HepG2 (cell line): ENCODE measurements at regions not wholly inside any gene's neighbourhood (a gene's known extent, or its start where the extent isn't known, plus 50 kb on each side); places are given as distances from the start of the nearest gene placed in this dataset.

Source experiments
- FOXJ3 ChIP-seq: sonication (generic); formaldehyde crosslinking; IDR thresholded peaks from 2 replicates; pipeline ENCODE4 v1.4.0; 2020; ENCODE audit warnings: missing genetic modification reagents, mild to moderate bottlenecking, borderline replicate concordance
- GABPA ChIP-seq, 2 experiments: IDR thresholded peaks; 2 replicates each; pipeline ENCODE4 v1.6.1; 2011 to 2016; ENCODE audit warnings: low read depth in 2 of 2, low read length in 1 of 2, missing biosample characterization in 1 of 2, missing genetic modification characterization in 1 of 2
- MAFG ChIP-seq: sonication (generic); formaldehyde crosslinking; IDR thresholded peaks from 2 replicates; pipeline ENCODE4 v1.5.1; 2020; ENCODE audit warnings: mild to moderate bottlenecking, missing genetic modification reagents
- NR2F1 ChIP-seq, 2 experiments: fragments of 450-650 bp in 1 of 2; formaldehyde crosslinking in 1 of 2; IDR thresholded peaks; 2 replicates each; pipeline versions ENCODE4 v1.5.0 to v1.6.1; 2016 to 2020; ENCODE audit warnings: mild to moderate bottlenecking in 1 of 2, missing compliant biosample characterization in 1 of 2, missing genetic modification reagents in 1 of 2, moderate library complexity in 1 of 2
- XRCC5 ChIP-seq: fragments of 200-400 bp; formaldehyde crosslinking; optimal IDR thresholded peaks from 2 replicates; pipeline ENCODE3; 2017; ENCODE audit warnings: mild to moderate bottlenecking, low read length
- ZNF274 ChIP-seq: sonication (generic); formaldehyde crosslinking; IDR thresholded peaks from 2 replicates; pipeline ENCODE4 v1.5.1; 2020; ENCODE audit warnings: mild to moderate bottlenecking, missing genetic modification reagents
- ZNF33B ChIP-seq: sonication (generic); formaldehyde crosslinking; IDR thresholded peaks from 2 replicates; pipeline ENCODE4 v1.5.1; 2020; ENCODE audit warnings: mild to moderate bottlenecking, missing genetic modification reagents
- ZNF737 ChIP-seq: sonication (generic); formaldehyde crosslinking; IDR thresholded peaks from 2 replicates; pipeline ENCODE4 v1.5.0; 2020; ENCODE audit warnings: missing genetic modification reagents, mild to moderate bottlenecking, borderline replicate concordance
- TF ChIP-seq, protein P1 (sequence below): sonication (generic); formaldehyde crosslinking; IDR thresholded peaks from 2 replicates; pipeline ENCODE4 v1.4.0; 2020; ENCODE audit warnings: missing genetic modification reagents
- TF ChIP-seq, protein P2 (sequence below): sonication (generic); formaldehyde crosslinking; IDR thresholded peaks from 2 replicates; pipeline ENCODE4 v1.8.0; 2022; ENCODE audit warnings: missing genetic modification reagents, mild to moderate bottlenecking, borderline replicate concordance
- TF ChIP-seq, protein P3 (sequence below): sonication (generic); formaldehyde crosslinking; IDR thresholded peaks from 2 replicates; pipeline ENCODE4 v1.5.0; 2020; ENCODE audit warnings: mild to moderate bottlenecking, missing genetic modification reagents, moderate library complexity
- TF ChIP-seq, protein P4 (sequence below): sonication (generic); formaldehyde crosslinking; conservative IDR thresholded peaks from 2 replicates; pipeline ENCODE4 v1.8.0; 2022; ENCODE audit warnings: missing genetic modification reagents
- TF ChIP-seq, protein P5 (sequence below): sonication (generic); formaldehyde crosslinking; IDR thresholded peaks from 2 replicates; pipeline ENCODE4 v1.4.0; 2020; ENCODE audit warnings: missing genetic modification reagents, borderline replicate concordance

GRCh38 chr2:155715705-155716104, 616.8 kb downstream of the NR4A2 start:
- TF ChIP-seq, protein P1, sequence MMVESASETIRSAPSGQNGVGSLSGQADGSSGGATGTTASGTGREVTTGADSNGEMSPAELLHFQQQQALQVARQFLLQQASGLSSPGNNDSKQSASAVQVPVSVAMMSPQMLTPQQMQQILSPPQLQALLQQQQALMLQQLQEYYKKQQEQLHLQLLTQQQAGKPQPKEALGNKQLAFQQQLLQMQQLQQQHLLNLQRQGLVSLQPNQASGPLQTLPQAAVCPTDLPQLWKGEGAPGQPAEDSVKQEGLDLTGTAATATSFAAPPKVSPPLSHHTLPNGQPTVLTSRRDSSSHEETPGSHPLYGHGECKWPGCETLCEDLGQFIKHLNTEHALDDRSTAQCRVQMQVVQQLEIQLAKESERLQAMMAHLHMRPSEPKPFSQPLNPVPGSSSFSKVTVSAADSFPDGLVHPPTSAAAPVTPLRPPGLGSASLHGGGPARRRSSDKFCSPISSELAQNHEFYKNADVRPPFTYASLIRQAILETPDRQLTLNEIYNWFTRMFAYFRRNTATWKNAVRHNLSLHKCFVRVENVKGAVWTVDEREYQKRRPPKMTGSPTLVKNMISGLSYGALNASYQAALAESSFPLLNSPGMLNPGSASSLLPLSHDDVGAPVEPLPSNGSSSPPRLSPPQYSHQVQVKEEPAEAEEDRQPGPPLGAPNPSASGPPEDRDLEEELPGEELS (CRISPR knock-in tag), result no peak
- TF ChIP-seq ZNF33B (CRISPR knock-in tag) (no peak), NR2F1 (CRISPR knock-in tag; IDR thresholded peaks at IDR 0.05) (no peak), XRCC5 (no peak), MAFG (no peak), GABPA (IDR thresholded peaks at IDR 0.05; ENCODE audit: low read depth, low read length) (no peak), GABPA (CRISPR knock-in tag; IDR thresholded peaks at IDR 0.05; ENCODE audit: low read depth) (no peak), FOXJ3 (CRISPR knock-in tag) (no peak), ZNF274 (CRISPR knock-in tag) (no peak), ZNF737 (CRISPR knock-in tag) (no peak)
- TF ChIP-seq, protein P2, sequence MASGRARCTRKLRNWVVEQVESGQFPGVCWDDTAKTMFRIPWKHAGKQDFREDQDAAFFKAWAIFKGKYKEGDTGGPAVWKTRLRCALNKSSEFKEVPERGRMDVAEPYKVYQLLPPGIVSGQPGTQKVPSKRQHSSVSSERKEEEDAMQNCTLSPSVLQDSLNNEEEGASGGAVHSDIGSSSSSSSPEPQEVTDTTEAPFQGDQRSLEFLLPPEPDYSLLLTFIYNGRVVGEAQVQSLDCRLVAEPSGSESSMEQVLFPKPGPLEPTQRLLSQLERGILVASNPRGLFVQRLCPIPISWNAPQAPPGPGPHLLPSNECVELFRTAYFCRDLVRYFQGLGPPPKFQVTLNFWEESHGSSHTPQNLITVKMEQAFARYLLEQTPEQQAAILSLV (CRISPR knock-in tag), result no peak
- TF ChIP-seq, protein P3, sequence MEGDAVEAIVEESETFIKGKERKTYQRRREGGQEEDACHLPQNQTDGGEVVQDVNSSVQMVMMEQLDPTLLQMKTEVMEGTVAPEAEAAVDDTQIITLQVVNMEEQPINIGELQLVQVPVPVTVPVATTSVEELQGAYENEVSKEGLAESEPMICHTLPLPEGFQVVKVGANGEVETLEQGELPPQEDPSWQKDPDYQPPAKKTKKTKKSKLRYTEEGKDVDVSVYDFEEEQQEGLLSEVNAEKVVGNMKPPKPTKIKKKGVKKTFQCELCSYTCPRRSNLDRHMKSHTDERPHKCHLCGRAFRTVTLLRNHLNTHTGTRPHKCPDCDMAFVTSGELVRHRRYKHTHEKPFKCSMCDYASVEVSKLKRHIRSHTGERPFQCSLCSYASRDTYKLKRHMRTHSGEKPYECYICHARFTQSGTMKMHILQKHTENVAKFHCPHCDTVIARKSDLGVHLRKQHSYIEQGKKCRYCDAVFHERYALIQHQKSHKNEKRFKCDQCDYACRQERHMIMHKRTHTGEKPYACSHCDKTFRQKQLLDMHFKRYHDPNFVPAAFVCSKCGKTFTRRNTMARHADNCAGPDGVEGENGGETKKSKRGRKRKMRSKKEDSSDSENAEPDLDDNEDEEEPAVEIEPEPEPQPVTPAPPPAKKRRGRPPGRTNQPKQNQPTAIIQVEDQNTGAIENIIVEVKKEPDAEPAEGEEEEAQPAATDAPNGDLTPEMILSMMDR (CRISPR knock-in tag), result no peak
- TF ChIP-seq, protein P4, sequence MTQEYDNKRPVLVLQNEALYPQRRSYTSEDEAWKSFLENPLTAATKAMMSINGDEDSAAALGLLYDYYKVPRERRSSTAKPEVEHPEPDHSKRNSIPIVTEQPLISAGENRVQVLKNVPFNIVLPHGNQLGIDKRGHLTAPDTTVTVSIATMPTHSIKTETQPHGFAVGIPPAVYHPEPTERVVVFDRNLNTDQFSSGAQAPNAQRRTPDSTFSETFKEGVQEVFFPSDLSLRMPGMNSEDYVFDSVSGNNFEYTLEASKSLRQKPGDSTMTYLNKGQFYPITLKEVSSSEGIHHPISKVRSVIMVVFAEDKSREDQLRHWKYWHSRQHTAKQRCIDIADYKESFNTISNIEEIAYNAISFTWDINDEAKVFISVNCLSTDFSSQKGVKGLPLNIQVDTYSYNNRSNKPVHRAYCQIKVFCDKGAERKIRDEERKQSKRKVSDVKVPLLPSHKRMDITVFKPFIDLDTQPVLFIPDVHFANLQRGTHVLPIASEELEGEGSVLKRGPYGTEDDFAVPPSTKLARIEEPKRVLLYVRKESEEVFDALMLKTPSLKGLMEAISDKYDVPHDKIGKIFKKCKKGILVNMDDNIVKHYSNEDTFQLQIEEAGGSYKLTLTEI, result no peak
- TF ChIP-seq, protein P5, sequence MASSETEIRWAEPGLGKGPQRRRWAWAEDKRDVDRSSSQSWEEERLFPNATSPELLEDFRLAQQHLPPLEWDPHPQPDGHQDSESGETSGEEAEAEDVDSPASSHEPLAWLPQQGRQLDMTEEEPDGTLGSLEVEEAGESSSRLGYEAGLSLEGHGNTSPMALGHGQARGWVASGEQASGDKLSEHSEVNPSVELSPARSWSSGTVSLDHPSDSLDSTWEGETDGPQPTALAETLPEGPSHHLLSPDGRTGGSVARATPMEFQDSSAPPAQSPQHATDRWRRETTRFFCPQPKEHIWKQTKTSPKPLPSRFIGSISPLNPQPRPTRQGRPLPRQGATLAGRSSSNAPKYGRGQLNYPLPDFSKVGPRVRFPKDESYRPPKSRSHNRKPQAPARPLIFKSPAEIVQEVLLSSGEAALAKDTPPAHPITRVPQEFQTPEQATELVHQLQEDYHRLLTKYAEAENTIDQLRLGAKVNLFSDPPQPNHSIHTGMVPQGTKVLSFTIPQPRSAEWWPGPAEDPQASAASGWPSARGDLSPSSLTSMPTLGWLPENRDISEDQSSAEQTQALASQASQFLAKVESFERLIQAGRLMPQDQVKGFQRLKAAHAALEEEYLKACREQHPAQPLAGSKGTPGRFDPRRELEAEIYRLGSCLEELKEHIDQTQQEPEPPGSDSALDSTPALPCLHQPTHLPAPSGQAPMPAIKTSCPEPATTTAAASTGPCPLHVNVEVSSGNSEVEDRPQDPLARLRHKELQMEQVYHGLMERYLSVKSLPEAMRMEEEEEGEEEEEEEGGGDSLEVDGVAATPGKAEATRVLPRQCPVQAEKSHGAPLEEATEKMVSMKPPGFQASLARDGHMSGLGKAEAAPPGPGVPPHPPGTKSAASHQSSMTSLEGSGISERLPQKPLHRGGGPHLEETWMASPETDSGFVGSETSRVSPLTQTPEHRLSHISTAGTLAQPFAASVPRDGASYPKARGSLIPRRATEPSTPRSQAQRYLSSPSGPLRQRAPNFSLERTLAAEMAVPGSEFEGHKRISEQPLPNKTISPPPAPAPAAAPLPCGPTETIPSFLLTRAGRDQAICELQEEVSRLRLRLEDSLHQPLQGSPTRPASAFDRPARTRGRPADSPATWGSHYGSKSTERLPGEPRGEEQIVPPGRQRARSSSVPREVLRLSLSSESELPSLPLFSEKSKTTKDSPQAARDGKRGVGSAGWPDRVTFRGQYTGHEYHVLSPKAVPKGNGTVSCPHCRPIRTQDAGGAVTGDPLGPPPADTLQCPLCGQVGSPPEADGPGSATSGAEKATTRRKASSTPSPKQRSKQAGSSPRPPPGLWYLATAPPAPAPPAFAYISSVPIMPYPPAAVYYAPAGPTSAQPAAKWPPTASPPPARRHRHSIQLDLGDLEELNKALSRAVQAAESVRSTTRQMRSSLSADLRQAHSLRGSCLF (CRISPR knock-in tag), result no peak
